ENCODE measurements at regions not wholly inside any gene's neighbourhood (a gene's known extent, or its start where the extent isn't known, plus 50 kb on each side); places are given as distances from the start of the nearest gene placed in this dataset.

- Histone ChIP-seq H3K4me3 (ENCODE audit: insufficient read depth, low read depth, low read length) (no peak overlapping the region), H3K27me3 (ENCODE audit: control insufficient read depth, insufficient read depth, low read length, poor library complexity, severe bottlenecking) (no peaks in the 10 kb centered on the region), H3K36me3 (ENCODE audit: control insufficient read depth, insufficient read depth, low read length) (no peaks in the 10 kb centered on the region), H3K9me3 (ENCODE audit: control insufficient read depth, low read length) (no peaks in the 10 kb centered on the region), H3K4me1 (ENCODE audit: control insufficient read depth, insufficient read depth, low read length) (no peaks in the 10 kb centered on the region), H3K27ac (ENCODE audit: insufficient read depth, low read depth, low read length, poor library complexity, severe bottlenecking) (no peak overlapping the region)
- WGBS, 2 experiments: 35 to 45% methylated on average over 1 of the region's 1 CpG
Measured at GRCh38 chr6:88238065-88238464, 71.9 kb upstream of the CNR1 start.

- no peaks in the 10 kb centered on the region for H3K27me3 ChIP-seq (ENCODE audit: control insufficient read depth, insufficient read depth, low read length, poor library complexity, severe bottlenecking)
- no peak overlapping the region for H3K4me3 ChIP-seq (ENCODE audit: insufficient read depth, low read depth, low read length)
- H3K9me3 ChIP-seq (ENCODE audit: control insufficient read depth, low read length): no peaks in the 10 kb centered on the region
- WGBS, 2 experiments: 90% methylated on average over 6 to 7 of the region's 7 CpGs
- no peaks in the 10 kb centered on the region for H3K4me1 ChIP-seq (ENCODE audit: control insufficient read depth, insufficient read depth, low read length)
- no peaks in the 10 kb centered on the region for H3K36me3 ChIP-seq (ENCODE audit: control insufficient read depth, insufficient read depth, low read length)
- H3K27ac ChIP-seq (ENCODE audit: insufficient read depth, low read depth, low read length, poor library complexity, severe bottlenecking): no peak overlapping the region
Measured at GRCh38 chr6:88236612-88237360, 70.6 kb upstream of the CNR1 start.

GRCh38 chr6:88232753-88233152 lies 66.6 kb upstream of the CNR1 start:
- Histone ChIP-seq H3K4me3 (ENCODE audit: insufficient read depth, low read depth, low read length) (no peak overlapping the region), H3K27me3 (ENCODE audit: control insufficient read depth, insufficient read depth, low read length, poor library complexity, severe bottlenecking) (no peaks in the 10 kb centered on the region), H3K27ac (ENCODE audit: insufficient read depth, low read depth, low read length, poor library complexity, severe bottlenecking) (no peak overlapping the region), H3K4me1 (ENCODE audit: control insufficient read depth, insufficient read depth, low read length) (no peaks in the 10 kb centered on the region), H3K9me3 (ENCODE audit: control insufficient read depth, low read length) (no peaks in the 10 kb centered on the region), H3K36me3 (ENCODE audit: control insufficient read depth, insufficient read depth, low read length) (no peaks in the 10 kb centered on the region)
- 90% methylated on average over 1 of the region's 1 CpG; no CpG with 5 or more reads in 1 of the 2 experiments for WGBS, 2 experiments

GRCh38 chr6:88223298-88223697 lies 57.2 kb upstream of the CNR1 start:
- Histone ChIP-seq H3K27ac (ENCODE audit: insufficient read depth, low read depth, low read length, poor library complexity, severe bottlenecking) (no peak overlapping the region), H3K9me3 (ENCODE audit: control insufficient read depth, low read length) (no peaks in the 10 kb centered on the region), H3K36me3 (ENCODE audit: control insufficient read depth, insufficient read depth, low read length) (no peaks in the 10 kb centered on the region), H3K4me1 (ENCODE audit: control insufficient read depth, insufficient read depth, low read length) (no peaks in the 10 kb centered on the region), H3K4me3 (ENCODE audit: insufficient read depth, low read depth, low read length) (no peak overlapping the region), H3K27me3 (ENCODE audit: control insufficient read depth, insufficient read depth, low read length, poor library complexity, severe bottlenecking) (no peaks in the 10 kb centered on the region)
- WGBS, 2 experiments: 91 to 93% methylated on average over 1 of the region's 1 CpG

GRCh38 chr6:88220493-88220892 lies 54.3 kb upstream of the CNR1 start:
- Histone ChIP-seq H3K27ac (ENCODE audit: insufficient read depth, low read depth, low read length, poor library complexity, severe bottlenecking) (no peak overlapping the region), H3K9me3 (ENCODE audit: control insufficient read depth, low read length) (no peaks in the 10 kb centered on the region), H3K4me3 (ENCODE audit: insufficient read depth, low read depth, low read length) (no peak overlapping the region), H3K4me1 (ENCODE audit: control insufficient read depth, insufficient read depth, low read length) (no peaks in the 10 kb centered on the region), H3K27me3 (ENCODE audit: control insufficient read depth, insufficient read depth, low read length, poor library complexity, severe bottlenecking) (no peaks in the 10 kb centered on the region), H3K36me3 (ENCODE audit: control insufficient read depth, insufficient read depth, low read length) (no peaks in the 10 kb centered on the region)
- 62 to 88% methylated on average over 1 to 2 of the region's 2 CpGs for WGBS, 2 experiments

GRCh38 chr6:88216182-88216581 lies 50.0 kb upstream of the CNR1 start:
- Histone ChIP-seq H3K9me3 (ENCODE audit: control insufficient read depth, low read length) (no peaks in the 10 kb centered on the region), H3K4me1 (ENCODE audit: control insufficient read depth, insufficient read depth, low read length) (no peaks in the 10 kb centered on the region), H3K27me3 (ENCODE audit: control insufficient read depth, insufficient read depth, low read length, poor library complexity, severe bottlenecking) (no peaks in the 10 kb centered on the region), H3K4me3 (ENCODE audit: insufficient read depth, low read depth, low read length) (no peak overlapping the region), H3K27ac (ENCODE audit: insufficient read depth, low read depth, low read length, poor library complexity, severe bottlenecking) (no peak overlapping the region), H3K36me3 (ENCODE audit: control insufficient read depth, insufficient read depth, low read length) (no peaks in the 10 kb centered on the region)
- WGBS, 2 experiments: 88 to 93% methylated on average over 2 of the region's 2 CpGs

All from ectodermal cell (in vitro differentiated cells).